Esophagus squamous epithelium (tissue), 4 donors: ENCODE measurements at regions not wholly inside any gene's neighbourhood (a gene's known extent, or its start where the extent isn't known, plus 50 kb on each side); places are given as distances from the start of the nearest gene placed in this dataset.

Source experiments
- POLR2A ChIP-seq, 4 donors: fragments of 450-650 bp; IDR thresholded peaks; one replicate each; pipeline ENCODE4 v1.6.1; 2017; ENCODE audit warnings: antibody characterized with exemption in 4 of 4, mild to moderate bottlenecking in 4 of 4, moderate library complexity in 3 of 4
- TF ChIP-seq, protein P1 (sequence below), 6 experiments: fragments of 450-650 bp in 4 of 6; fragments of 200-600 bp in 2 of 6; sonication (generic) in 2 of 6; IDR thresholded peaks; one replicate each; pipeline ENCODE4 v1.5.1; 2016 to 2019; ENCODE audit warnings: antibody characterized with exemption in 6 of 6, mild to moderate bottlenecking in 4 of 6, moderate library complexity in 4 of 6

DNA sequence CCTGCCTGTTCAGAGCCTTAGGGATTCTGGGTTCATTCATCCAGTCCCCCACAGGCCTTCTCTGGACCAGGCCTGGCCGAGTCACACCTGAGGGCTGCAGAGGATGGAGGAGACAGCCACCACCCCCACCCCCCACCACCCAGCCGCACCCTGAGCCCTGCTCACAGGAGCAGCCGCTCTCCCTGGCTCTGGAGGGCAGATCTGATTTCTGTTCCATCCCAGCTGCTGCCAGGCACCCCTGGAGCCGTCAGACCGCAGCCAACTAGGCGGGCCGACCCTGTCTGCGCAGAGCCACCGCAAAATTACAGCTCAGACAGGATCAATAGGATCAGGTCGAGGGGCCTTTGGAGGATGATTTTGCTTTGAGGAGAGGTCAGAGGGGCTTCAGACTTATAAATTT lies 154.6 kb upstream of the MYL2 start:
- TF ChIP-seq, protein P1, sequence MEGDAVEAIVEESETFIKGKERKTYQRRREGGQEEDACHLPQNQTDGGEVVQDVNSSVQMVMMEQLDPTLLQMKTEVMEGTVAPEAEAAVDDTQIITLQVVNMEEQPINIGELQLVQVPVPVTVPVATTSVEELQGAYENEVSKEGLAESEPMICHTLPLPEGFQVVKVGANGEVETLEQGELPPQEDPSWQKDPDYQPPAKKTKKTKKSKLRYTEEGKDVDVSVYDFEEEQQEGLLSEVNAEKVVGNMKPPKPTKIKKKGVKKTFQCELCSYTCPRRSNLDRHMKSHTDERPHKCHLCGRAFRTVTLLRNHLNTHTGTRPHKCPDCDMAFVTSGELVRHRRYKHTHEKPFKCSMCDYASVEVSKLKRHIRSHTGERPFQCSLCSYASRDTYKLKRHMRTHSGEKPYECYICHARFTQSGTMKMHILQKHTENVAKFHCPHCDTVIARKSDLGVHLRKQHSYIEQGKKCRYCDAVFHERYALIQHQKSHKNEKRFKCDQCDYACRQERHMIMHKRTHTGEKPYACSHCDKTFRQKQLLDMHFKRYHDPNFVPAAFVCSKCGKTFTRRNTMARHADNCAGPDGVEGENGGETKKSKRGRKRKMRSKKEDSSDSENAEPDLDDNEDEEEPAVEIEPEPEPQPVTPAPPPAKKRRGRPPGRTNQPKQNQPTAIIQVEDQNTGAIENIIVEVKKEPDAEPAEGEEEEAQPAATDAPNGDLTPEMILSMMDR (IDR thresholded peaks at IDR 0.05): no peak
- no peak for TF ChIP-seq POLR2A (IDR thresholded peaks at IDR 0.05)
